ELR (cell line): ENCODE measurements at regions not wholly inside any gene's neighbourhood (a gene's known extent, or its start where the extent isn't known, plus 50 kb on each side); places are given as distances from the start of the nearest gene placed in this dataset.
"Not testable (repeated sequence)": the region's sequence is repeated elsewhere in the genome, so short reads cannot be mapped to it uniquely, and the experiment has no call there.

Experiments
- DNase-seq: peaks from one replicate; pipeline ENCODE4 v3.0.0-alpha.2; 2015; ENCODE audit warnings: low read depth

DNA sequence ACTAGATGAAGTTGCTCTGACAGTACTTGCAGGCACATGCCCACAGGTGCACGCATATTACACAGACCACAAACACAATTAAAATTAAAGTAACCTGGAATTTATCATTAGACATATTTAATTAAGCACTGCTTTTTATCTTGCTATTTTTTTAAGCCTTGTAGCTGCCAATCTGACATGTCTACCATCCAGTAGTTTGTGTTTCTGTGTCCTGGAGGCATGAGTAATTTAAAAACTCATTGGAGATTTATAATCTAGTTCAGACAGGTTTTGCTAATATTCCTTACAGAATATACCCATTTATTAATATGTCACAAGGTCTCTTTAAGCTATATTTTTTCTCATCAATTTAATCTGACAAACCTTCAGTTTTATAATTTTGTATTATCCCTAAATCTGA lies 445.0 kb upstream of the KLF6 start:
- no peak for DNase-seq

DNA sequence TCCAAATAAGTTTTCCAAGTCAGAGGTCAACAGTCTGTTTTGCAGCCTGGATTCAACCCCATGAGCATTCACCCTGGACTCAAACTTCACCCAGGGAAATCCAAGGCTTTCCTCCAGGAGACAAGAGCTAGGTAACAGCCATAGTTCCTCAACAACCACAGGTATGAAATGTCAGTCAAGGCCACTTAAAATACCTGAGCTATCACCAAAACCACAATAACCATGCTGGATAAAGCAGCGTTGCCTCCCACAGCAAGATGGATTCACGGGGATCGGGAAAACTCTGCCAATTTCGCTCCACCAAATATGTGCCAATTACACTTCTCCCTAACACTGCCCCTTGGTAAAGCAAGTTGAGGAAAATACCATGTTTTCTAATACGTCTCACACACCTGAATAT lies 444.1 kb upstream of the KLF6 start:
- no peak for DNase-seq

DNA sequence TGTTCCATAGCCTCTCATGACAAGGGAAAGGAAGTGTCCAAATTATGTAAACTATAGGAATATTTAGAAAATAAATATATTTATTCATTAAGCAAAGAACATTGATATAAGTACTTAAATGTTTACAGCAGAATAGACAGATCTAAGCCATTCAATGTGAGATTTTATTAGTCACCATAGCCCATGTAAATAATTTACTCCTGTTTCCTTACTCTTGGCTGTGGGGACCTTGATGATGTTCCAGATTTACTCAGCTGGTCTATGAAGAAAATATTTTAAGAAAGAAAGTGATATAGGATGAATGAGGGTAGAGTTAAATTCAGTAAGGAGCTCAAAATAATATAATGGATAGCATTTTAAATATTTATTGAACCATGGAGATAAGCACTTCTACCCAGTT lies 442.6 kb upstream of the KLF6 start:
- no peak for DNase-seq

DNA sequence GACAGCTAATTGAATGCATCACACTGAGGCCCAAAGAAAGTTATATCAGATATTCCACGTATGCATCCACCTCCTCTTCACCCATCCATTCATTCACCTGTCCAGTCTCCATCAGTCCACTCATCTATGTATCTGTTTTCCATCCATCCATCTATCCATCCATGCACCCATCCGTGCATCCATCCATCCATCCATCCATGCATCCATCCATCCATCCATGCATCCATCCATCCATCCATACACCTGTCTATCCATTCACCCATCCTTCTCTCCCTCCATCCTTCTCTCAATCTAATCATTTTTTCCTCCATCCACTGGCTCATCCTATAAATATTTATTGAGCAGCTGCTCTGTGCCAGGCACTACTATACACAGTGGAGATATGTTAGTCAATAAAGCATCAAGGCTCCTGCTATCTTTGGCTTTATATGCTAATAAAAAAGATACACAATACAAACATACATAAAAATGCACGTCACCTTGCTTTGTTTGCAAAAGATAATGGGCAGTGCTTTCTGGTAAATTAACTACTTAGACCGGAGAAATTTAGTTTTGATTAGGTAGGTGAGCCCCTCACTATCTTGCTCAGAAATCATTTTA lies 442.0 kb upstream of the KLF6 start:
- DNase-seq: no peak

DNA sequence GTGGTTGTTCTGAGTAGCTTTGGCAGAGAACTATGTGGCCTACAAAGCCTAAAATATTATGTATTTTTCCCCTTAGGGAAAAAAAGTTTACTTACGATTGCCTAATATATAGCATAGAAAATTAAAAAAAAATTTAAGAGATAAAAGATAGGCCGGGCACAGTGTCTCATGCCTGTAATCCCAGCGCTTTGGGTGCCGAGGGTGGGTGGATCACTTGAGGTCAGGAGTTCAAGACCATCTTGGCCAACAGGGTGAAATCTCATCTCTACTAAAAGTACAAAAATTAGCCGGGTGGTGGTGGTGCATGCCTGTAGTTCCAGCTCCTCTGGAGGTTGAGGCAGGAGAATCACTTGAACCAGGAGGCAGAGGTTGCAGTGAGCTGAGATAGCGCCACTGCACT lies 439.2 kb upstream of the KLF6 start:
- no peak for DNase-seq

DNA sequence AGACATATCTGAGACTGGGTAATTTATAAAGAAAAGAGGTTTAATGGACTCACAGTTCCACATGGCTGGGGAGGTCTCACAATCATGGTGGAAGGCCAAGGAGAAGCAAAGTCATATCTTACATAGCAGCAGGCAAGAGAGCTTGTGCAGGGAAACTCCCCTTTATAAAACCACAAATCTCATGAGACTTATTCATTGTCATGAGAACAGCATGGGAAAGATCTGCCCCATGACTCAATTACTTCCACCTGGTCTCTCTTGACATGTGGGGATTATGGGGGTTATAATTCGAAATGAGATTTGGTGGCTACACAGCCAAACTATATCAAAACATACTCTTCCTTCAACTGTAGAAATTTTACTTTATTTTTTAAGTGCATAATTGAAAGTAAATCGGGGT lies 436.3 kb upstream of the KLF6 start:
- not testable (repeated sequence) for DNase-seq

DNA sequence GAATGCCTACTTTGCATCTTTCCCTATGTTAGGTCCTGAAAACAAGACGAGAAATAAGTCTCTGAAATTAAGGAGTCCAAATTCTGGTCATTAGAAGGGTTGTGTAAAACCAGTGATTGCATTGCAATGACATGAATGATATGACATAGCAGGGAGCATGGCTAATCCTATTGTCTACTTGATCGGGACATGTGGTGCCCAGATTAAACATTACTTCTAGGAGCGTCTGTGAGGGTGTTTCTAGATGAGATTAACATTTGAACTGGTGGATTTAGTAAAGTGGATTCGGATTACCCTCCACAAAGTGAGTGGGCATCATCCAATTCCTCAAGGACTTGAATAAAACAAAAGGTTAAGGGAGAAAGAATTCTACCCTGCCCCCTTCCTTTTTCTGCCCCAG lies 434.9 kb upstream of the KLF6 start:
- DNase-seq: no peak

DNA sequence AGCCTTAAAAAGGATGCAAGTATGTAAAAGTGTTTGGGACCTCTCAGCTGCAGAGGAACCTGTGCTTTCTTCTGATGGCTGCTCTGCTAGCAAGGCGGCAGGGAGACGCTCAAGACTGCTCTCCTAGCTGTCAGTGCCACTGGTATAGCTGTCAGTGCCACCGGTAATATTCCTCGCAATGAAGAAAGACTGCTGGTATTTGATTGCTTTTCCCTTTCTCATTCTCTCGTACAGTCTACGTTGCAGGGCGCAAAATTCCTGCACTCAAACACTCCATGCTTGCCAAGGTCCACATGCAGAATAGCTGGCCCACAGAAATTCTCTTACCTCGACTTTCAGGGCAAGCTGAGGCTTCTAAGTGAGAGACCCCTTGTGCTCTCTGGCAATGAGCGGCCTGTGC lies 432.6 kb upstream of the KLF6 start:
- no peak for DNase-seq

DNA sequence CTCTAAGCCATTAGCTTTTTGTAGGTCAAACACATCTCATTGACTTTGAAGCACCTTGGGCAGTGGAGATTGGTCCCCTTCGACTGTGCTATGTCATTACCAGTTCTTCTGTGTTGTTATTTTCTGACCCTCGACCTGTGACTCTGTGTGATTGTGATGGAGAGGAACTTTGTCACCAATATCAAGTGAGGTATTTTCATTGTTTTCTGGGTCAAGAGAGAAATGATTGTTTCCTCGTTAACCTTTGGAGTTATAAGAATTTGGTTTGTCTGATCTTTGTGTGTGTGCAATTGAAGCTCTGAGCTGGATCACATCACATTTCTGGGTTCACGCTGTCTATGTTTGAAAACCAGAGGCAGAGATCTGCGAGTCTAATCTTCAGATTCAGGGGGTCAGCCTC lies 432.2 kb upstream of the KLF6 start:
- DNase-seq: no peak

DNA sequence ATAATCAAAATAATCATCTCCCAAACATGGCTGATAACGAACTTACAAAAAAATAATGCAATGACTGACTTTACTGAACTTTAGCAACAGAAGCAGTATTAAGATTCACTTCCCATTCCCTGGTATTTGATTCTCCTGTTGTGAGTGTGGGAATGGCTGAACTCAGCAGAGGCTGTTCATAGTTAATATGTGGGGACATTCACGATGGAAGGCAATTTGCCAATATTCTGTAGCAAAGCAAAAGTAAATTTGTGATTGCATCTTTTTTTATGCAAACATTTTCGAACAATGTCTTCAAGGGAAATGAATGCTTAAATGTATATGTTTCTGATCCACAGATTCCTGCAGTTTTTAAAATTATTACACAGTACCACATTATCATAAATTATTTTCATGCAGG lies 431.7 kb upstream of the KLF6 start:
- no peak for DNase-seq

DNA sequence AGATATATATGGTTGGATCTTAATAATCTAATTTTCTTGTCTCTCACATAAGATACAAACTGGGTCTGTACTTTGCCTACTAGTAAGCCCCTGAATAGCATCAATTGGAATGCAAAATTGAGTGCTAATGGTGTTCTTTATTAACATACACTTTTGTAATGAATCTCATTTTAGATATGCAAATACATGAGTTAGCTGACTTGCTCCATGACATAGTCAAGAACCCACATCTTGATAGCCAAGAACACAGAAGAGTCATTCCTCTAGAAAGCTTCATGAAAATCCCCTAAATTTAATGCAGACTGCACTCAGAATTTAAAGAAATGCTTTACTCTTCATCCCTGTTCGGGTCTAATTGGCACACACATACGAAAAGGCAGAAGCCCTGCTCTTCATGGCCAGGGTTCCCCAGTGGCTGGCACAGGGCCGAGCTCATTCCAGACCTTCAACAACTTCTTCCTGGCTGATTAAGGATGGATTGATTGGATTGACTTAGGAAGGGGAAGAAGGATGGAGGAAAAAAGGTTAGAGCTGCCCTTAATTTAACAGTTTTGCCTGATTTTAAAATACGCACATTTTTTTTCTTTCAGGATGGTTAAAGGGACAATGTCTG lies 431.1 kb upstream of the KLF6 start:
- no peak for DNase-seq

DNA sequence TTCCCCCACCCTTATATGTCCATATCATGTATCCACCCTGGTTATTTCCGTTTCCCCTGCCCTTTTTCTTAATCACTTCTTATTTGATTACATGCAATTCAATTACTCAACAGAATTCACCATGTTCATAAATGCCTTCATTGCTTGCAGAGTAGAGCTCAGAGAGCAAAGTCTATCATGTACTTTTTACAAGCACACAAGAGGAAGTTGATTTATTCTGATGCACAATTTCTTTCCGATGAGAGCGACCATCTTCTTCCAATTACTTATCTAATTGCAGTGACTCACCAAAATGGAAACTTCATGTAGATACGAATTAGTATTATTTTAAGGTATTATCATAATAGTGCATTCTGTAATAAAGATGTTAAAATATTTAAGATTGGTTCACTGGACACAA lies 430.5 kb upstream of the KLF6 start:
- no peak for DNase-seq

DNA sequence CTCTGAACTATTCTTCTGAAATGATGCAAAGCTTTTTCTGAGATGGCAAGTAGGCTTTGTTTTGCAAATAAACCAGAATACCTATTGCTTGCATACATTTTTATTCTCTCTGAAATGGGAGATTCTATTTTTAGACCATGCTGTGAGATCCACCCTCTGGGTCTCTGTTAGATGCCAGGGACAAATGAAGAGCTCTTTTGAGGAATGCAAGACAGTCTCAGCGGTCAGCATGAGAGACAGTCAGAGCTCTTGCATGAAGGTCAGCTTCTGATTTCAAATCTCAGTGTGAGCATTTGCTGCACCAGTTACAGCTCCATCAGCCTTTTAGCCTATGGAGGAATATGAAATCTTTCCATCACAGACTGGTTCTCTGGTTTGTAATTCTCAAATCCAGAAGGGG lies 429.9 kb upstream of the KLF6 start:
- DNase-seq: no peak

DNA sequence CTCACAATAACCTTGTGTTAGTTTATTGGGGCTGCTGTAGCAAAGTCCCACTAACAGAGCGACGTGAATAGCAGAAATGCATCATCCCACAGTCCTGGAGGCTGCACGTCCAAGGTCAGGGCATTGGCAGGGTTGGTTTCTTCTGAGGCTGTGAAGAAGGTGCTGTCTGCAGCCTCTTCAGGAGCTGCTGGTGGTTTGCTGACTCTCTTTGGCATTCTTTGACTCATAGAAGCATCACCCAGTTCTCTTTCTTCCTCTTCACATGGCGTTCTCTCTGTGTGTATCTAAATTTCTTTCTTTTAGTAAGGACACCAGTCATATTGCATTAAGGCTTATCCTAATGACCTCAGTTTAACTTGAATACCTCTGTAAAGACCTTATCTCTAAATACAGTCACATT lies 428.4 kb upstream of the KLF6 start:
- DNase-seq: peak; percentile 58

DNA sequence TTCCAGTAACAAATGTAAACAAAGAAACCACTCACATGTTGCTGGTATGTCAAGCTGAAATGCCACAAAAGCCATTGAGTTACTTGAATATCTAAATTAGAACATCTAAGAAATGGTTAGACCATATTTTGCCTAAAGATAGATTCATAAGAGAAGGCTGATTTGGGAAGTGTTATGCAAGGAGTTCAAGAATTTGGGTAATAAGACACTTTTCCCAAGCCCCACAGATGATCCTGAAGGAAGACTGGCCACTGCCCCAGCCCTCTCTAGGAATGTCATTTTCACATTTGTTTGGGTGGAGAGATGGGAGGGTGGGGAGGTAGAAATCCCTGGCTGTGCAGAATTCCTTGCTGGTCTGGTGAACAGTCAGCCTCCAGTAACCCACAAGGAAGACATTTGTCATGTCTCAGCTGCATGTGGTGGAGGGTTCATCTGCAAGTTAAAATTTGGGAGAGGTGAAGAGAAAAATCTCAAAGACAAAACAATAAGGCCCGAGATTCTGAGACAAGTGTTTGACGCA lies 427.2 kb upstream of the KLF6 start:
- no peak for DNase-seq

DNA sequence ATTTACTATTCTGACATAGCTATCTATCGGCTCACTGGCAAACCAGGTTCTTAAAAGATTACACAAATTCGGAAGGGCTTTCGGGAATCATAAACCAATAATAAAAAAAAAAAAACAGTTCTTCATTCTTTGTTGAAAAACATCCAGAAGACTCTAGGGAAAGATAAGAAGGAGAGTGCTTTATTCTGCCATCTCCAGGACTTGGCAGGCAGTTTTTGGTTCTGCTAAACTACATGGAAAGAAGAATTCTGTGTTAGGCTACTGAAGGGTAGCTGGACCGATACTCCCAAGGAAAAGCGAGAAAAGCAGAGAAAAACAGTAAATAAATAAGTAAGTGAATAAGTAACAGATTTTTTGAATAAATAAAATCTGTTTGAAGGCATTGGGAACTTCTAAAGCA lies 423.5 kb upstream of the KLF6 start:
- no peak for DNase-seq

DNA sequence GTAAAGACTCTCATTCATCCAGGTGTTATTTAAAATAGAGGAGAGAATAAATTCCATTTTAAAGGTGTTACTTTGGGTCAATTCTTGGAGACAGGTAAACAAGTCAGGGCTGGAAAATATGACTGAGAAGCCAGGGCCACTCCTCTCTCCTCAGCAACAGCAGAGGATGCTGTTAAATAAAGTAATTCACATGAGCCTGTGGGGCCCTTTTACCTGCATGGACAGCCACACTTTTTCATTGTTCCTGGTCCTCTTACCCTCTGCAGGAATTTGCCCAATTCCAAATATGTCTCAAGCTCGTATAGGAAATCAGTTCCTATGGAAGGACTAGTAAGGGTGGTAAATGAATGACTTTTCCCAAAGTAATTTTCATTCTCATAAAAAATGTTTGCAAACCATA lies 420.1 kb upstream of the KLF6 start:
- DNase-seq: no peak

DNA sequence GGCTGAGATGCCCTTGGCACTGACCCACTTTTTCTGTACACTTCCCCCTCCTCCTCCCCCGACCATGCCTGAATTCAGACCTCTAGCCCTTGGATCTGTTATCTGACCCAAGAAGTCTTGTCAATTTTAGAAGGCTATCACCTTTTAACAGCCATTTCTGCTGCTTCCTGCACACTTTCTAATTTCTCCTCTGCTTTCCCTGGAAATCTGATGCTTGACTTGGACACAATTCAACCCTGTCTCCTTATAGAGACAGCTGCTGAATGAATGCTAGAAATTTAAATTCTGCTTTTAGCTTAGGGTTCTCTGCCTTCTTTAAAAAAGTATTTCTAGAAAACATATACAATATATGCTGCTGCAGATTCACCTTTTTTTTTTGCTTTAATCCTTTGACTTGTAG lies 417.9 kb upstream of the KLF6 start:
- no peak for DNase-seq

DNA sequence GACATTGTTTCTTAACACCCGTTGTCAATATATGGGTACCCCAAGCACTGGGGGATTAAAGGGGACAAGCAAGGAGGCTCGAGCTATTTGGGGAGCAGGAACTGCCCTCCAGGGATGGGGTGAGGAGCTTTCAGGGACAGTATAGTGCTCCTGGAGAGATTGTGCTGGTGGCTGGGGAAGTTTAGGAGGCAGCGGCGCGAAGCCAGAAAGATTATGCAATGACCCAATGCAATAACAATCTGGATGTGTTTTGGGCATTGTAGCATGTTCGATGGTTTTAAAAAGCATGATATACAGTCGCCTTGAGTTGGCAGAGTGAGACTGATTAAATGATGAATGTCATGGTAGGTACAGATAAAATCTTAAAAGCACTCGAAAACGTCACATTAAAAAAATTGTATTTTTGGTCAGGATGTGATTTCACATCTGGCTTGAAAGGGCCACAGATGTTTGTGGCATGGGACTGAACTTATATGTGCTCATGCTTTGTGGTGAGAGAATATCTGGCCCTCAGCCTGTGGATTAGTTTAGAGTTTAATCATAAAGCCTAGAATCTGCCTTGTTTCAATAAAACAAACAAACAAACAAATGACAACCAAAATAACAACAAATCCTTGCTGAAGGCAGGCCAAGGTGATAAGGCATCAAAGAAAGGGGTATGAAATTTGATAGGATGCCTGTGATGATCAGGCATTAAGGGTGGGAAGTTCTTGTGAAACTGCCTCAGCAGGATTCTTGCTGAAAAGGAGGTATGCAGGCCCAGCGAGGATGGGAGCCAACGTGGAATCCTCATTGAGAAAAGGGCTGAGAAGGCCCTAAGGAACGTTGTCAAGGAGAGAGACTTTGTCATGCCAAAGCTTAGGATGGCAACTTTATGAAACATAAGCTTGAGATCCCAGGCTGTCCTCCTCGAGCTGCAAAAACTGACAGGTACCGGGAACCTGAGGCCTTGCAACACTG lies 417.1 kb upstream of the KLF6 start:
- no peak for DNase-seq

DNA sequence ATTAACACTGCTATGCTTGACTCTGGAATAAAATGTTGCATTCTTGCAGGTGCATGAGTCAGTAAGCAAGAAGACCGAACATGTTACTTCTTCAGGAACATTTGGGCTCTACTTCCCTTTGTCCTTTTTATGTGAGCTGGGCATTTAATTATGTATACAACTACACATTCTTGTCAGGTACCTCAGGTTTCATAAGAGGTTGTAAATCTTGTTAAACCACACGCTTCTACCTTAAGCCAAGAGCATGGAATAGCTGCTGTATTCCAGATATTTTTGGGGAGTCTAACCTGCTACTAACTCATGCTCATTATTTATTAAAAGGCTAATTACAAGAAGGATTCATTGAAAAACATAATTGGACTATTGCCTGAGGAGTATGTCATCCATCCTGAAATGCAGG lies 414.2 kb upstream of the KLF6 start:
- no peak for DNase-seq

DNA sequence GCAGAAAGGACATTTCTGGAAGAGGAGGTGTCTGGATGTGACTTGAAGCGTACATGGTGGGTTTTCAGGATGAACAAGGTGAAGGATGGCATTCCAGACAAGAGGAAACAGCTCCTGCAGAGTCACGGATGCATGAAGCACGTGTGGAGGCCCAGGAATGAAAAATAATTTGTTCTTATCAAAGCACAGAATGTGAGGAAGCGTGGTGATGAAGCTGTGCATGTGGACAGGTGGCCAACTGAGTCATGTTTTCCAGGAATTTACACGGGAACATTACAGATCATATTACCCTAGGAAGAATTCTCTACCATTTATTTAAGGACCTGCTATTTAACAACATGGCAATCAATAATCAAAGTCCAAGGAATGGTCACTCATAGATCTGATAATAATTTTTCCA lies 413.2 kb upstream of the KLF6 start:
- DNase-seq: no peak

DNA sequence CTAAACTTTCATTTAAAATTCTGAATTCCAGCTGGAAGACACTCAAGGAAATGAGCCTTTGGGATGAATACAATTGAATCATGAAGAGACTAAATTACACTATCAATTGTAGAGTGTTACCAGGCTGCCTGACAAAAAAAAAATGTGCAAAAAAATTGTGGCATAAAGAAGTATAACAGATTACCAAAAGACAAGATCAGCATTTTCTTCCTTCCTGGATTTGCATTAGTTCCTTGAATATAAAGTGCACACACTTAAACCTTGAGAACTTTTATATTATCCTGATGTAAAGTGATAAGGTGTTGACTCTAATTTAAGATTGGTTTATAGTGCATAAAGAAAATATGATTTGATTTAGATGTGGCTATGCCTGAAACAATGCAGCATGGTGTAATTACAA lies 412.7 kb upstream of the KLF6 start:
- no peak for DNase-seq

DNA sequence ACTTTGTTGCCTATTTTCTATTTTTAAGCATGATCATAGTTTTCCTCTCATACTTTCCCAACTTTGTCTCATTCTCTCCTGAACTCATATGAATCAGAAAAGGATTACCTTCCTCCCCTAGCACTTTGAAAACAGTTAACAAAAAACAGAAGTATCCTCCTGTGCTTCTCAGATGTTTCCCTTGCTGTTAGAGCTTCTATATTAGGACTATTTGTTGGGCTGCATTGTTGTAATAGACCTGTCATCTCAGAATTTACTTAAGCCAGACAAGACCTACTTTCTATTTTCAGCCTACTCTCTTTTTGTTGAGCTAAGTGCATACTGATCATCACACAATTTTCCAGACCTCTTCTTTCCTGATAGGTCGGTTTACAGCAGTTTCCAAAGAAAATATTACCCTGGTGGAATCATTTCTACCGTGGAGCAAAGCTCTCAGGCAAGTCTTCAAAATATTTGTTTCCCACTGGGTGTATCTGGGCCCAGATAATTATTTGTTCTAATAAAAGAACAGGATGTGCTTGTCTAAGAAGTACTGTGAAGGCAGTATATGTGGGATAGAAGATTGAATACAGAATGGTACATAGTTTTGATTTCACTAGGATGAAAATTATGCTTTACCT lies 411.9 kb upstream of the KLF6 start:
- DNase-seq: no peak
